Breast epithelium (tissue), 3 donors: ENCODE measurements at regions not wholly inside any gene's neighbourhood (a gene's known extent, or its start where the extent isn't known, plus 50 kb on each side); places are given as distances from the start of the nearest gene placed in this dataset.

ENCODE experiments used
- POLR2A ChIP-seq: fragments of 450-650 bp; IDR thresholded peaks from one replicate; pipeline ENCODE4 v1.6.1; 2016; ENCODE audit warnings: antibody characterized with exemption, mild to moderate bottlenecking, moderate library complexity
- POLR2AphosphoS5 ChIP-seq, 3 donors: sonication (generic); formaldehyde crosslinking; IDR thresholded peaks; one replicate each; pipeline ENCODE4 v1.6.1; 2017; ENCODE audit warnings: antibody characterized with exemption in 3 of 3
- TF ChIP-seq, protein P1 (sequence below), 3 donors: fragments of 450-650 bp; IDR thresholded peaks; one replicate each; pipeline ENCODE4 v1.5.1; 2016 to 2017; ENCODE audit warnings: antibody characterized with exemption in 3 of 3, mild to moderate bottlenecking in 3 of 3, moderate library complexity in 3 of 3

DNA sequence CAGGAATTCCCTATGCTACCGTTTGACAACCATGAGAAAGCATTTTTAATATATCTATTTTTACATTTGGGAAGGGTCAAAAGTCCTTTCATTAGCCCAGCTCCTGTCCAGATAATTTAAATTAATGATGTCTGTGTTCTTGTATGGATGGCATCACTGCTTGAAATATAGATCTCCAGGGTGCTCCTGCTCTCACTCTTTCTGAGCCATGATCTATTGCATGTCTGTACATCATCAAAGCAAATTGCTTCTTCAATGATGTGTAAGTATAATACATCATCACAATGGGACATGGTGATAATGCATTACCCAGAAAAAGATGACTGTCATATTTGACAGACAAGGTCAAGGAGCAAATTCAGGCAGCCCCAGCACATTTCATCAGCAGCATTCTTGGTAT lies 223.6 kb upstream of the CNTN6 start:
- TF ChIP-seq, protein P1, sequence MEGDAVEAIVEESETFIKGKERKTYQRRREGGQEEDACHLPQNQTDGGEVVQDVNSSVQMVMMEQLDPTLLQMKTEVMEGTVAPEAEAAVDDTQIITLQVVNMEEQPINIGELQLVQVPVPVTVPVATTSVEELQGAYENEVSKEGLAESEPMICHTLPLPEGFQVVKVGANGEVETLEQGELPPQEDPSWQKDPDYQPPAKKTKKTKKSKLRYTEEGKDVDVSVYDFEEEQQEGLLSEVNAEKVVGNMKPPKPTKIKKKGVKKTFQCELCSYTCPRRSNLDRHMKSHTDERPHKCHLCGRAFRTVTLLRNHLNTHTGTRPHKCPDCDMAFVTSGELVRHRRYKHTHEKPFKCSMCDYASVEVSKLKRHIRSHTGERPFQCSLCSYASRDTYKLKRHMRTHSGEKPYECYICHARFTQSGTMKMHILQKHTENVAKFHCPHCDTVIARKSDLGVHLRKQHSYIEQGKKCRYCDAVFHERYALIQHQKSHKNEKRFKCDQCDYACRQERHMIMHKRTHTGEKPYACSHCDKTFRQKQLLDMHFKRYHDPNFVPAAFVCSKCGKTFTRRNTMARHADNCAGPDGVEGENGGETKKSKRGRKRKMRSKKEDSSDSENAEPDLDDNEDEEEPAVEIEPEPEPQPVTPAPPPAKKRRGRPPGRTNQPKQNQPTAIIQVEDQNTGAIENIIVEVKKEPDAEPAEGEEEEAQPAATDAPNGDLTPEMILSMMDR (IDR thresholded peaks at IDR 0.05): no peak
- no peak for TF ChIP-seq POLR2AphosphoS5 (IDR thresholded peaks at IDR 0.05)
- TF ChIP-seq POLR2A: no peak
